Esophagus squamous epithelium (tissue), 5 donors: ENCODE measurements at regions not wholly inside any gene's neighbourhood (a gene's known extent, or its start where the extent isn't known, plus 50 kb on each side); places are given as distances from the start of the nearest gene placed in this dataset.

Source experiments
- DNase-seq: peaks from one replicate; lab custom pipeline; 2025; lab: John Stamatoyannopoulos, UW
- H3K27ac ChIP-seq, 4 donors: fragments of 200-600 bp; sonication (generic); one replicate each; pipeline ENCODE4 v1.5.1; 2016 to 2019; ENCODE audit warnings: mild to moderate bottlenecking in 1 of 4
- H3K27me3 ChIP-seq, 4 donors: fragments of 200-600 bp; sonication (generic); 1 replicate in 3 of 4; 2 replicates in 1 of 4; pipeline versions ENCODE4 v1.5.1 to v1.6.0; 2017 to 2021; ENCODE audit warnings: antibody characterized with exemption in 1 of 4
- H3K36me3 ChIP-seq, 3 donors: fragments of 200-600 bp; sonication (generic); one replicate each; pipeline ENCODE4 v1.5.1; 2016 to 2019
- H3K4me1 ChIP-seq, 3 donors: fragments of 200-600 bp; sonication (generic); one replicate each; pipeline ENCODE4 v1.5.1; 2017 to 2019
- H3K4me3 ChIP-seq, 4 donors: fragments of 200-600 bp; sonication (generic); 1 replicate in 3 of 4; 2 replicates in 1 of 4; pipeline ENCODE4 v1.5.1; 2016 to 2019; ENCODE audit warnings: mild to moderate bottlenecking in 2 of 4, moderate library complexity in 1 of 4
- H3K9me3 ChIP-seq, 3 donors: fragments of 200-600 bp; sonication (generic); one replicate each; pipeline ENCODE4 v1.5.1; 2016 to 2019
- POLR2A ChIP-seq, 4 donors: fragments of 450-650 bp; IDR thresholded peaks; one replicate each; pipeline ENCODE4 v1.6.1; 2017; ENCODE audit warnings: antibody characterized with exemption in 4 of 4, mild to moderate bottlenecking in 4 of 4, moderate library complexity in 3 of 4
- WGBS, 2 donors: methylation state at CpG; one replicate each; pipeline ENCODE4 v1.1.5; 2018; 5-methylcytosine and 5-hydroxymethylcytosine counted together
- intact Hi-C: fragments of 100-400 bp; cut with DNase I; formaldehyde crosslinking; loops from one replicate; pipeline ENCODE4 v1.15.0; 2022
- TF ChIP-seq, protein P1 (sequence below), 6 experiments: fragments of 450-650 bp in 4 of 6; fragments of 200-600 bp in 2 of 6; sonication (generic) in 2 of 6; IDR thresholded peaks; one replicate each; pipeline ENCODE4 v1.5.1; 2016 to 2019; ENCODE audit warnings: antibody characterized with exemption in 6 of 6, mild to moderate bottlenecking in 4 of 6, moderate library complexity in 4 of 6
- donor health status: DM: yes; HTN: yes; CAD: no.

DNA sequence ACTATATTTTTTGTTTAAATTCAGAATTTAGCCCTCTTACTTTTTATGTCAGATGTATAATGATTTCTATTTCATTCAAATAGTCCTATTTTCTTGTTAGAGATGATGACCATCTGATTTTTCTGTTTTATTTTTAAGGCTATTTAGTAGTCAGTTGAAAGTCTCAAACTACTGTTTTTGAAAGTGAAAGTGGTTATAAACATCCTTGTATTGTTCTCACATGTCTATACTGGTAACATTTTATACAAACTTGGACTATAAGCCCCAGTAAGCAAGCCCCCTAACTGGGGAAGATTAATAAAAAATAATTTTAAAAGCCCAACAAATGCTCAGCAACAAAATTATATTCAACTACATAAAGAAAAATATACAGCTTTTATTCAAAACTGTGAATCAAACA lies 271.3 kb upstream of the RGS18 start:
- Histone ChIP-seq H3K27ac (no peak overlapping the region), H3K27me3 (no peaks in the 10 kb centered on the region), H3K9me3 (no peaks in the 10 kb centered on the region), H3K4me3 (no peak overlapping the region), H3K4me1 (no peaks in the 10 kb centered on the region), H3K36me3 (no peaks in the 10 kb centered on the region)
- DNase-seq: no peak
- intact Hi-C loops: no loop called here
- no peak for TF ChIP-seq POLR2A (IDR thresholded peaks at IDR 0.05)
- TF ChIP-seq, protein P1, sequence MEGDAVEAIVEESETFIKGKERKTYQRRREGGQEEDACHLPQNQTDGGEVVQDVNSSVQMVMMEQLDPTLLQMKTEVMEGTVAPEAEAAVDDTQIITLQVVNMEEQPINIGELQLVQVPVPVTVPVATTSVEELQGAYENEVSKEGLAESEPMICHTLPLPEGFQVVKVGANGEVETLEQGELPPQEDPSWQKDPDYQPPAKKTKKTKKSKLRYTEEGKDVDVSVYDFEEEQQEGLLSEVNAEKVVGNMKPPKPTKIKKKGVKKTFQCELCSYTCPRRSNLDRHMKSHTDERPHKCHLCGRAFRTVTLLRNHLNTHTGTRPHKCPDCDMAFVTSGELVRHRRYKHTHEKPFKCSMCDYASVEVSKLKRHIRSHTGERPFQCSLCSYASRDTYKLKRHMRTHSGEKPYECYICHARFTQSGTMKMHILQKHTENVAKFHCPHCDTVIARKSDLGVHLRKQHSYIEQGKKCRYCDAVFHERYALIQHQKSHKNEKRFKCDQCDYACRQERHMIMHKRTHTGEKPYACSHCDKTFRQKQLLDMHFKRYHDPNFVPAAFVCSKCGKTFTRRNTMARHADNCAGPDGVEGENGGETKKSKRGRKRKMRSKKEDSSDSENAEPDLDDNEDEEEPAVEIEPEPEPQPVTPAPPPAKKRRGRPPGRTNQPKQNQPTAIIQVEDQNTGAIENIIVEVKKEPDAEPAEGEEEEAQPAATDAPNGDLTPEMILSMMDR (IDR thresholded peaks at IDR 0.05): no peak

DNA sequence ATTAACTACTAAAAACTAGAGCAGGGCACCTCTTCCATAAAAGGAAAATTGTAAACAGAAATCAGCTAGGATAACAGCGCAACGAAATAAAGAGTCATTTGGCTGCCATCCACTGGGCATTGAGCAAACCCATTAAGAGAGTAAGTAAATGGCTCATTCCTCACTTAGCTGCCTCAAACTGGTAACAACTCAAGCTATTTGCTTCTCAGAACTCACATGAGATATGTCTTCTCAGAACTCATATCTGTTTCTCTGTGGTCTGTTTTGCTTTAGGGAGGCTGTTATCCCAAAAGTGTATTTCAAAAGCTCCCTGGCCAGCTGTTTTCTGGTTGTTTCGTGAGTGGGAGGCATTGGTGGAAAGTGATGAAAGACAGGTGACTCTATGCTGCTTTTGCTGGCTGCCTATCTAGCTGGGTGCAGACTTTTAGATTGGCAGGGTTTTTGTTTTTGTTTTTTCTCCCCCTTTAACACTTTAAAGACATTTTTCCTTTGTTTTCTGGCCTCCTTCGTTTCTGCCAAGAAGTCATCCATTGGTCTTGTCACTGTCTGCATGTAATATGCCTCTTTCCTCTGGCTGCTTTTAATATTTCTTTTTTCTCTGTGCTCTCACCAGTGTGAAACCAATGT lies 269.2 kb upstream of the RGS18 start:
- H3K9me3 ChIP-seq: no peaks in the 10 kb centered on the region
- intact Hi-C loops: no loop called here
- no peaks in the 10 kb centered on the region for H3K4me1 ChIP-seq
- no peaks in the 10 kb centered on the region for H3K27me3 ChIP-seq
- no peak for DNase-seq
- TF ChIP-seq, protein P1 (IDR thresholded peaks at IDR 0.05): no peak
- TF ChIP-seq POLR2A (IDR thresholded peaks at IDR 0.05): no peak
- H3K4me3 ChIP-seq: no peak overlapping the region
- no peaks in the 10 kb centered on the region for H3K36me3 ChIP-seq
- H3K27ac ChIP-seq: no peak overlapping the region
- 54 to 57% methylated on average over 4 of the region's 4 CpGs for WGBS, 2 donors

DNA sequence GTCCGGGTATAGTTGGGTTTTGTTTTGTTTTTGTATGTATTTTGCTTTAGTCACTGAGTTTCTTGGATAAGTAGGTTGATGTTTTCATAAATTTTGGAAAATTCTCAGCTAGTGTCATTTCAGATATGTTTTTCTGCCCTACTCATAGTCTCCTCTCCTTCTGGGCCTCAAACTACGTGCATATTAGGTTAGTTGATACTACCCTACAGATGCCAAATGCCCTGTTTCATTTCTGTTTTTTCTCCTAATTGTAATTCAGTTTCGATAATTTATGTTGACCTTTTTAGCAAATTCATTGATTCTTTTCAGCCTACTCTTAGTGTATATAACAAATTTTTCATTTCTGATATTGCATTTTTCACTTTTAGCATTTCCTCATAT lies 268.6 kb upstream of the RGS18 start:
- intact Hi-C loops: no loop called here
- WGBS, 2 donors: 56 to 64% methylated on average over 3 of the region's 3 CpGs
- Histone ChIP-seq H3K36me3 (no peaks in the 10 kb centered on the region), H3K27me3 (no peaks in the 10 kb centered on the region), H3K27ac (no peak overlapping the region), H3K4me1 (no peaks in the 10 kb centered on the region), H3K9me3 (no peaks in the 10 kb centered on the region), H3K4me3 (no peak overlapping the region)
- DNase-seq: no peak
- TF ChIP-seq, protein P1 (IDR thresholded peaks at IDR 0.05): no peak
- TF ChIP-seq POLR2A (IDR thresholded peaks at IDR 0.05): no peak

DNA sequence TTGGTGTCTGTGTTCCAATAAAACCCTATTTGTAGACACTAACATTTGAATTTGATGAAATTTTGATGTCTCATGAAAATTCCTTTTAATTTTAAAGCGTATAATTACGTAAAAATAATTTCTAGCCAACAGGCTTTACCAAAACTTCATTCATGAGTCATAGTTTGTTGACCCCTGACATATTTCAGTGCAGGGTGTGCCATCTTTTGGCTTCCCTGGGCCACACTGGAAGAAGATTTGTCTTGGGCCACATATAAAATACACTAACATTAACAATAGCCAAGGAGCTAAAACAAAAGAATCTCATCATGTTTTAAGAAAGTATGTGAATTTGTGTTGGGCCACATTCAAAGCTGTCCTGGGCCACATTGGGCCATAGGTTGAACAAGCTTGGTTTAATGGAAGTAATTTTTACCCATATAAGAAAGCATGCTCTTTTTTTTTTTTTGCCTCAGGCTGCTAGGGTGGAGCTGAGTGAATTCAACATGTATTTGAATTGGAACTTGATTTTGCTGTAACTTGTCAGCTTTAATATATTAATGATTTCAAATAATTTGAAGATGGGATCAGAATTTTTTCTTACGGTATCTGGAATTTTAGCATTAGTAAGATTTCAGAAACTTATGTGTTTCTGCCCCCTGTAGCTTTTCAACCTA lies 267.7 kb upstream of the RGS18 start:
- no peak overlapping the region for H3K27ac ChIP-seq

DNA sequence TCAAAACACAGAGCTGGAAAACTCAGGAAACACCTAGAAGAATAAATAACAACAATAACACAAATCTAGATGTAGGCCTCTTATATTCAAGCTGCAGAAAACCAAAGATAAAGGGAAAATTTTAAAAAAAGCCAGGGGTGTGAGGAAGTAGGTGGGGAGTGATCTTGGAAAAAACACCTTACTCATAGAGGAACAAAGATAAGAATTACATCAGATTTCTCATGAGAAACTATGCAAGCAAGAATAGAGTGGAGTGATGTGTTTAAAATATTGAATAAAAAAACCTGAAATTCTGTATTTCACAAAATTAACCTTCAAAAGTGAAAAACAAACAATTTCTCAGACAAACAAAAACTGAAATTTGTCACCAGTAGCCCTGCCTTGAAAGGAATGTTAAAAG lies 265.5 kb upstream of the RGS18 start:
- intact Hi-C loops: no loop called here
- no peak for DNase-seq
- no peaks in the 10 kb centered on the region for H3K36me3 ChIP-seq
- H3K27me3 ChIP-seq: no peaks in the 10 kb centered on the region
- no peaks in the 10 kb centered on the region for H3K9me3 ChIP-seq
- TF ChIP-seq, protein P1 (IDR thresholded peaks at IDR 0.05): no peak
- TF ChIP-seq POLR2A (IDR thresholded peaks at IDR 0.05): no peak
- H3K4me3 ChIP-seq: no peak overlapping the region
- no peak overlapping the region for H3K27ac ChIP-seq
- H3K4me1 ChIP-seq: no peaks in the 10 kb centered on the region

More for the DNA sequence above, 267.7 kb upstream of the RGS18 start:
- DNase-seq: no peak
- no peak overlapping the region for H3K4me3 ChIP-seq
- H3K9me3 ChIP-seq: no peaks in the 10 kb centered on the region
- no peak for TF ChIP-seq POLR2A (IDR thresholded peaks at IDR 0.05)
- TF ChIP-seq, protein P1 (IDR thresholded peaks at IDR 0.05): no peak
- H3K36me3 ChIP-seq: no peaks in the 10 kb centered on the region
- H3K27me3 ChIP-seq: no peaks in the 10 kb centered on the region
- WGBS, 2 donors: 66 to 77% methylated on average over 3 of the region's 3 CpGs
- no peaks in the 10 kb centered on the region for H3K4me1 ChIP-seq
- intact Hi-C loops: no loop called here
